Stimulated activated CD8-positive, alpha-beta memory T cell treated with anti-CD3 and anti-CD28 coated beads, Interleukin-12 subunit alpha, Interleukin-12 subunit beta, amount 100 ng/mL, for 24 hours (primary cell): ENCODE measurements at regions not wholly inside any gene's neighbourhood (a gene's known extent, or its start where the extent isn't known, plus 50 kb on each side); places are given as distances from the start of the nearest gene placed in this dataset.

Experiments
- DNase-seq: peaks from one replicate; pipeline ENCODE4 v3.0.0-alpha.2; 2020; ENCODE audit errors: extremely low read depth

DNA sequence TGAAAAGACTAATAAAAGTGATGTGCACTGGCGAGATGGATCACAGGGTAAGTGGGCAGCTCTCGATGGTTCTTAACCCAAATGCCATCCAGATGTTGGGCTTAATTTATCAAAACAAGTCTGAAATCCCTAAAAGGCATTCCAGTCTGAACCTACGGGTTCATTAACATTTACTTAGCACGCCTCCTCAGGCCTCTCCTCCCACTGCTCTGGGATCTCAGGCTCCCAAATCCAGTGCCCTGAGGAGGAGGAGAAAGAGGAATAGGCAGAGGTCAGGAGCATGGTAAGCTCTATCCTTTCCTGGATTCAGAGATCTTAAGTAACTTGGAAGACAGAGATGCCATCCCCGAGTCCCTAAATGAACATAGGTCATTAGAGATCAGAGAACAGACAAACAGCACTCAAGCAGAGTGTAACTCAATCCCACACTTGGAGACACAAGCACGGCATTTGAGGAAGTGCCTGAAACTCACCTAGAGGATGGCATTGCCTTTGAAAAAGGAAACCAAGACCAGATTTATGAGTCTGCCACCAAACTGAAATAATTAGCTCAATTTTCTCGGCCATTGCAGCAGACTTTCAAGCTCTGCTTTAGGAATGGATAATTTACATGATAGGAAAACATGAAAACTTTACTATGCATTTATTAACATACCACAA is 140.9 kb downstream of the CXCL12 start:
- DNase-seq = no peak

DNA sequence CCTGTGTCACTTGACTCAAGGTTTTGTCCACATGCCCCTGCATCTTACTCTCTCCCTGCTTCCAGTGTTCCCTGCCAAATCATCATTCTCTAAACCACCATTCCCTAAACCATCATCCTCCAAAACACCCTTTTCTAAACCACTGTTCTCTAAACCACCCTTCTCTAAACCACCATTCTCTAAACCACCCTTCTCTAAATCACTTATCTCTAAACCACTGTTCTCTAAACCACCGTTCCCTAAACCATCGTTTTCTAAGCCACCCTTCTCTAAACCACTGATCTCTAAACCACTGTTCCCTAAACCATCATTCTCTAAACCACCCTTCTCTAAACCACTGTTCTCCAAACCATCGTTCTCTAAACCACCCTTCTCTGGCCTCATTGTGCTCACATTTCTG is 142.1 kb downstream of the CXCL12 start:
- DNase-seq = no peak

DNA sequence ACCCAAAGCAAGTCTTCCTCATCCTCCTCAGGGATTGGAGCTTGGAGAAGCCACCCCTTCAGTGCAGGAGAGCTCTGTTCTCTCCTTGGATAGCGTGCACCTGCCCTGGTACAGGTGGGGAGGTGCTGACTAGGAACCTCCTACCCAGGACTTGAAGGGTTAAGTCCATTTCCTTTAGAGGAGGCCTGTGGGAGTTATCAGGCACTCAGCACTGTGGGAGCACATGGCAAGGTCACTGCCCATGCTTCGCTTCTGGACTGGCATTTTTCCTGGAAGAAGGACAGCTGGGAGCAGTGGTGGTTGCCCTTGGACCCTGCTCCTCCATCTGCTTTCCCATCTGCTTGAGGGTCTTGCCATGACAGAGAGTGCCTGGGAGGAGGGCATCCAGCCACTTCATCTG is 142.8 kb downstream of the CXCL12 start:
- no peak for DNase-seq

DNA sequence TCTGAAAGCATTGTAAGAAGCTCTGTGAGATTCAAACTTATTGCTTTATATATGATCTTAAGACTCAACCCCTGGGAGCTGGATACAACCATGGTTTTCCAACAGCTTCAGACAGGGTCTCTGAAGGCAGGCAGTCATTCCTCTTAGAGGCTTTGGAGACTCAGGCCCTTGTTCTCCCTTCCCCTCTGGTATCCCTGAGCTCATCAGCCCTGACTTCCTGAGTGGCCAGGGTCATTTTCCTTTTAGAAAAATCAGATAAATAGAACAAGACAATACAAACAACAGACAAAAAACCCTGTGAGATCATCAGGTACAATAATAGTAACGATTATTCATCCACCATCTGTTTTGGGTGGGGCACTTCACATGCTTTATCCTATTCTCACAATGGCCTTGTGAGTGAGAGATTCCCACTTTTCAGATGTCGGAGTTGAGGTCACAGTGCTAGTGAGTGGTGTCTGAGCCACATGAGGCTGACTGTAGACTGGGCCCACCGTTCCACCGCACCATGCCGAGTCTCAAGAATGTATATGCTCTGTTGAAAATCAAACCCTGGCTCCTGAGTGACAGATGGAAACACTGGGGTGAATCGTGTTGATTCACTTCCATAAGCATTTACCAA is 144.2 kb downstream of the CXCL12 start:
- DNase-seq = no peak

DNA sequence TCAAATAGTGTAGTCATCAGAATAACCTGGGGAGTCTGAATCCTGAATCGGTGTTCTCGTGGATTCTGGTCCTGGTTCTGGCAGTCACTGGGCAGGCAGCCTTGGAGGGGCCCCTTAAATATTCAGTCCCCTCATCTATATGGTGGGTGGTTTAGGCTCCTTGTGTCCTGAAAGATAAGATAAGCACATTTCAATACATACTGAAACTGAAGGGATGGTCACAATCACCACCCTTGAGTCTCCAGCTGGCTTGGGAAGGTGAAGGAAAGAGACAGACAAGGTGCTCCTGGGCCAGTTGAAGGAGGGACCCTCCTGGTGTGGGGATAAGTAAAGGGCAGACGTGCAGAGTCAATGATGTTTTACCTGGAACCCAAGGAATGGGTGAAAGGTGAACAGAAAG is 146.7 kb downstream of the CXCL12 start:
- DNase-seq = no peak

DNA sequence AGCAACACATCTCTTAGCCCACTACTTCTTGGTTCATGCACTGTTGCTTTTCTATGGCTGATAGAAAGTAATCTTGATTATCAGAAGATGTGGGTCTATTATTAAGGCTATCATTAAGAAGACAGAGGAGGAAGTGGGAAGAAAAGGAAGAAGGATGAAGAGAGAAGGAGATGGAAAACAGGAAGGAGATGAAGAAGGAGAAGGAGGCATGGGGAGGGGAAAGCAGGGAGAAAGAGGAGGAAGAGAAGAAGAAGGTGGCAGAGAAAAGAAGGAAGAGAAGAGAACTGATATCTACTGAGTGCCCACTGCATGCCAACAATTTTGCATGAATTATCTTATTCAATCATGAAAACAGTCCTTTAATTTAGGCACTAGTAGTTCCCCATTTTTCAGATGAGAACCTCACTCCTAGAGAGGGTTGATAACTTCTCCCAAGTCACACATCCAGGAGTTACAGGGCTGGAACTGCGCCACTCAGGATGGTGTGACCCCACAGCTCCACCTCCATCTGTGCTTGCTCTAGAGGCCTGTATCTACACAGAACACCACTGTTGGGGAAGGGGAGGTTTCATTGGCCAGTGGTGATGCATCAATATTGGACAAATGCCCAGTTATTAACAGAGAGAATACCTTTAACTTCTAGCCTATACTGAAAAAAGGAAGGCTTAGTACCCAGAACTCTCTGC is 147.4 kb downstream of the CXCL12 start:
- no peak for DNase-seq

DNA sequence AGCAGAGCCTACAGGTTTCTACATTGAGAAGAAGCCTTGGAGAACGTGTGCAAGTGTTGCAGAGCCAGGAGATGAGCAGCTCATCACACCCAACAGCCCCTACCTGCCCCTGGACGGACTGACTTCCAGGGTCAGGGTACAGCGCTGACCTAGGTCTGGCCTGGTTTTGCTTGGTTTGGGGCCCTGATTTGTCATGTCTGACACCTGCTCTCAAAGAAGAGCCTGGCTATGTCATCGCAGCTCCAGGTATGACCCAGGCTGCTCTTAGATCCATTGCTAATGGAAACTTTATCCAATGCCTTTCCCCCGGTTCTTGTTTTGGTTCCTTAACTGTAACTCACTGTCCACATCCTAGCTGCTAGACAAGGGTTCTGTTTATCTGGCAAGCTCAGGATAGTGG is 149.5 kb downstream of the CXCL12 start:
- DNase-seq = no peak

DNA sequence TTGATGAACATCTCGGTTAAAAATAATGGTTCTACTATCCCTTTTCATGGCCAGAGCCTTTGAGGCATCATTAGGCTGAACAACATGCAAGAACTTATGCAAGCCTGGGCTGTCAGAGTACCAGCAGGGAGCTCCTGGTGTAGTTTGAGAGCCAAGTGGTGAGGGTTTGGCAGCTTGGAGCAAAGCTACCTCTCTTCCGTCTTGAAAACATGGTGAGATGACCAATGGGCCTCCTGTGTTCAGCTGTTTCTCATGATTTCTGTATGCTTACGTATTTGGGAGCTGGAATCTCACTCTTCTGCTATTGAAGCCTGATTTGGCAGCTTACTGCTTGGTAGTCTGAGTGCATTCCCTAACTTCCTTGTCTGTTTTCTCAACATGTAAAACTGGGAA is 150.4 kb downstream of the CXCL12 start:
- DNase-seq = no peak

DNA sequence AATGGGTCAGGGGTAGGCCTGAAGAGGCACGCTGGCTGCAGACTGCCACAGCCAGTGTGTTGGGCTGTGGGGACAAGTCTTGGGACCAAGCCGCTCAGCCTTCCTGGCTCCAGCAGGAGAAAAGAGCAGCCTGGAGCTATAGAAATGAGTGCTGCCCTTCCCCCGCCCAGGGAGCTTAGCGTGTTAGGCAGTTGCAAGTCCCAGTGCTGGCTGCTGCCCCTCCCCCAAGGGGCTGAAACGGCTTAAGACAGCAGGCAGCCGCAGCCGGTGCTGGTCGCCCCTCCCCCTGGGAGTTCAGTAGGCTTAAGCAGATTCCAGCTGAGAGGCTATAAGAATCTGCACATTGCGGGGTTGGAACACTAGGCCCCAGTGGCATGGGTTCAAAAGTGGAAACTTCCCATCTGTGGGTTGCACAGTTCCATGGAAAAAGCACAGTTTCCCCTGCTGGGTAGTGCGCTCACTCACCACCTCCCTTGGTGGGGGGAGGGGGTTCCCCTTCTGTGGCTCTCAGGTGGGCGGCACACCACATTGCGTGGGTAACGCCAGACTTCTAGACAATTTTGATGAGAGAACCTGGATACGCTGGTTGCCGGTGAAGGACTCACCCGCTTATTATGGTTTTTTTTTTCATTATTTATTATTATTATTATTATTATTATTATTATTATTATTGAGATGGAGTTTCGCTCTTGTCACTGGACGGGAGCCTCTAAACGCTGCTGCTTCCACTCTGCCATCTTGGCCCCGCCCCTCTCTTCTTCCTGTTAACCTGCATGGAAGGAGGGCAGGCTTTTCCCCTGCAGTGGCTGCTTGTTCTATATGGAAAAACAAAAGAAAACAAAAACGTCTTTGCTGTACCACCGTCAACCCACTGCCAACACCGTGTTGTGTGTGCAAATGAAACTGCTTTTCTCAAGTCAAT is 151.1 kb downstream of the CXCL12 start:
- DNase-seq = no peak

DNA sequence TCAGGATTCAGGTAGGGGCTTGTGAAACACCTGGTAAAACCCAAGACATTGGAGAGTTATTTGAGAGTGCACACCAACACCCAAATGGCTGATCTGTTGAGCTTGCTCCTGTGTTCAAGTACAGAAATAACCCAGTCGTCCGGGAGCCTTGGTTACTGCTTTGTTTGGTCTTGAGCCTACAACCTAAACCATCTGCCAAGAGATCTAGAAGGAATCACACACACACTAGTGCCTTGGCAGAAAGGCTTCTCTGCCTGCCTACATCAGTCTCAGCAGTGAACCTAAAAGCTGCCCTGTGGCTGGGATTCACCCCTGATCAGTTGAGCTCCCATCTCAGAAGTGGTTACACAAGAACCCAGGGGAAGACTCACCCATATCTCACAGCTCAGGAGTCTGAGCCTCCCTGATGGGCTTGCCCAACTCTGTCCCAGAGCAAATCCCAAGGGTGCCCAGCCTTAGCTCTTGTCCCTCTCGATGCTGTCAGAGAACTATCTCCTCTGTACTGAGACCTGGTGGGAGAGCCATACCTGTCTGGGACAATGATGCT is 167.6 kb downstream of the CXCL12 start:
- no peak for DNase-seq

DNA sequence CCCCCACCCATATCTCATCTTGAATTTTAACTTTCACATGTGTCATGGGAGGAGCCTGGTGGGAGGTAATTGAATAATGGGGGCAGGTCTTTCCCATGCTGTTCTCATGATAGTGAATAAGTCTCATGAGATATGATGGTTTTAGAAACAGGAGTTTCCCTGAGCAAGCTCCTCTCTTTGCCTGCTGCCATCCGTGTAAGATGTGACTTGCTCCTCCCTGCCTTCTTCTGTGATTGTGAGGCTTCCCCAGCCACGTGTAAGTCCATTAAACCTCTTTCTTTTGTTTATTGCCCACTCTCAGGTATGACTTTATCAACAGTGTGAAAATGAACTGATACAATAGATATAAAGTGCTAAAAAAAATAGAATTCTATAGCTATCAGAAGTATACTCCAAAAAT is 168.8 kb downstream of the CXCL12 start:
- no peak for DNase-seq

DNA sequence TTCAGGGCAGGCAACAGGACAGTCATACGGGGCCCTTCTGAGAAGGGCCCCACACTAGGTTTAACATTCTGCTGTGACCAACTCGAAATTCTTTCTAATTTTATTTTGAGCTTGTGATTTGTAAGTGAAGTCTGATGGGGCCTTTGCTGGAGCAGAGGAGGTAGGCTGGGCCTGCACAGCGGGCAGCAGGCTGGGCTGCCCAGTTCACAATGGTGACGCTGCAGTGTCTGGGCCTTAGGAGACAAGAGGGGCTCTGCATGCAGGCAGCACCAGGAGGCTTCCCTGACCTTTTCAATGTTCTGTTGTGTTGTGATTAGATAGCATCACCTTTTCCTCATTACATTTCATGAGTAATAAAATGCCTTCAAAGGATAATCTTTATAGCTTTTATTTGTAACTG is 175.1 kb downstream of the CXCL12 start:
- no peak for DNase-seq

DNA sequence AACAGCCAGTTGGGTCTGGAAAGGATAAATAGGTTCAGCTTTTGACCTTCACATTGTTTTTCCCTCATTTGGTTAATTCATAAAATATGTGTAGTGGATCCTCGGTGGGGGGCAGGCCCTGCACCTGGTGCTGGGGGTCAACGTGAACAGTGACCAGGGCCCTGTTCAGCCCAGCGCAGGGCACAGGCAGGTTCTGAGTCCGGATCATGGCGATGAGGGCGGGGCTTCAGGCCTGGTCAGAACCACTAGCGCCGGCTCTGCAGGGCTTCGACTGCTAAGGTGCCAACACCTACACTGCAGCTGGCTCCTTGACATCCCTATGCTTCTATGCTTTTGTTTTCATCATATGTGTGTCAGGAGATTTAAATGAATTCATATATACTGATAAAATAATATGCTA is 177.7 kb downstream of the CXCL12 start:
- DNase-seq = no peak

DNA sequence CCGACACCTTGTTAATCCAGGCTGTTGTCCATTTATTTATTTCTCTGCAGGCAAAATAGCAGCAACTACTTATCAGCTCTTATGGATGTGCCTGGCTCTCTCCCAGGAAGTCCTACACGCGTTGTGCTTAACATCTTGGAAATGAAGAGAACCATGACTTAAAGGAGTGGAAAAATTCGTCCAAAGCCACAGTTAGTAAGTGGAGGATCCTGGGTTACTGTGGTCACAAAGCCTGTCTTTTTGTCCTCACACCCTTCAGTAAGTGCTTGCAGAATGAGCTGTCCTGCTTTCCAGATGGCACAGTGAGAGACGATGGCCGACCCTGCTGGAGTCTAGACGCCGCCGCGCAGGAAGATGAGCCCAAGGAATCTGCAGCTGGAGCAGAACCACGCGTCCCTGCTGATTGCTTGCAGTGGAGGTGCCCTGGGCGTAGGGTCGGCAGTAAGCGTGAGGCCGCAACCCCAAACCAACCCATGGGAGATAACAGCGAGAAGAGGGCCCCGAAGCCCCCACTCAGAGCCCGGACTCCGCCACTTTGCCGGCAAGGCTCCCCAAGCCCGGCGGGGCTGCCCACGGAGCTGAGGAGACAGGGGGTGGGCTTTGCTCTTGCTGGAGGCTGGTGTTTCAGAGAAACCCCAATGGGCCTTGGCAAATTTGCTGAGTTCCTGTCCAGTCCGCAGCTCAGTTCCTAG is 178.6 kb downstream of the CXCL12 start:
- DNase-seq = no peak

DNA sequence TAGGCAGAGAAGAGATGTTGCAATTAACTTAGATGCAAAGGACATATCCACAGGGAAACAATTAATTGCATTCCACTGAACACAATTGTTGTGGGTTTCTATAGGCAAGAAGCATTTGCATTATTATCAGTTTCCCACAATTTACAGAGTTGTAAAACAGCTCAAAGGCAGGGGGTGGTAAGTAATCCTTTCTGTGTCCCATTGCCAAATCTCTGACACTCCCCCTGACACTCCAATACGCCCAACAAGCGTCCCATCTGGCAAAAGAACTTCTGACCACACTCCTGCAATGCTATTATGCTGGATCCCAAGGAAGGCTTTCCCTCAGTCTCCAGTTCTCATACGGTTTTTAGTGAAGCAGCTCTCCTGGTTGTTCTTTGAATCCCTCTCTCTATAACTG is 179.8 kb downstream of the CXCL12 start:
- DNase-seq = no peak

DNA sequence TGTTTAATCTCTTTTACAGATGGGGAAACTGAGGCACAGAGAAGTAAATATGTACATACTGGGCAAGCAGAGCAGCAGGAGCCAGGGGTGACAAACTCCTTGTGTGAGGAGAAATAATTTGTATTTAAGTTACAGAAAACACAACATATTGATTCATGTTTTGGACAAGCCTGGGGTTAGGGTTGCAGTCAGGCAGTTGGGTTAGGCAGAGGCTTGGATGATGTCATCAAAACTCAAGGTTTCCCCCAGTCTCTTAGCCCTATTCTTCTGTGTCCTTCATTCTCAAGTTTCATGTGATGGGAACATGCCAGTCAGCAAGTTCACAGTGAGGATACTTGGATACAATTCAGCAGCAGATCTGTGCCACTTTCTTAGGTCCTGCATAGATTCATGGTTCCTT is 181.4 kb downstream of the CXCL12 start:
- DNase-seq = no peak

DNA sequence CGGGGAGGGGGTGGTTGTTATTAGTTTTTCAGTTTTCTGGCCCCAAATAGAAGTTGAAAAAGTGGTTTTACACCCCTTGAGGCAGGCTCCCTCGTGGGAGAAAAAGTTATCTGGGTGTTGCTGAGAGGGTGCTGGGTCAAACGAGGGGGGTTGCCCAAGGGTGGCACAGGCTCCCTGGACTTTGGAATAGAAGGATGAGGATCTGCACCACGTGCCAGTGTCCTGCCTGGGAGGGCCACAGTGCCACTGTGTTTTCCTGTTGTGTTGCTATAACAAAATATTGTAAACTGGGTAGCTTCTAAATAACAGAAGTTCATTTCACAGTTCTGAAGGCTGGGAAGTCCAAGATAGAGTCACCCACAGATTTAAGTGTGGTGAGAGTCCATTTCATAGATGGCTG is 181.9 kb downstream of the CXCL12 start:
- no peak for DNase-seq

DNA sequence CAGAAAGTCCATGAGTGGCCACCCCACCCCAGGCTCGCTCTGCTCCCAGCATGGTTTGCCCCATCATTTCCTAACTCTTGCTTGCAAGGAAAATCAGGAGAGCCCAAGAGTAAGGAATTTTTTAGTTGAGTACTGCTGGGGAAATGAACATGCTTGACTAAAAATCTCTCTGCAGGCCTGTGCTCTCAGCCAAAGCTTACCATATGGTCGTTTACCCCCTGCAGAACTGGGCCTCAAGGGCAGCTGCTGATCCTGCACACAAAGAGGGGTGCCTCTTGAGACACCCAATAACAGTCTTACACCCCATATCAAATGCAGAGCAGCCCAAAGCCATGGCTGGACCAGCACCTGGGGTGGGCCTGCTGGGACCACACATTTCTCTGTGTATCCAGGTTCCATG is 183.2 kb downstream of the CXCL12 start:
- no peak for DNase-seq

DNA sequence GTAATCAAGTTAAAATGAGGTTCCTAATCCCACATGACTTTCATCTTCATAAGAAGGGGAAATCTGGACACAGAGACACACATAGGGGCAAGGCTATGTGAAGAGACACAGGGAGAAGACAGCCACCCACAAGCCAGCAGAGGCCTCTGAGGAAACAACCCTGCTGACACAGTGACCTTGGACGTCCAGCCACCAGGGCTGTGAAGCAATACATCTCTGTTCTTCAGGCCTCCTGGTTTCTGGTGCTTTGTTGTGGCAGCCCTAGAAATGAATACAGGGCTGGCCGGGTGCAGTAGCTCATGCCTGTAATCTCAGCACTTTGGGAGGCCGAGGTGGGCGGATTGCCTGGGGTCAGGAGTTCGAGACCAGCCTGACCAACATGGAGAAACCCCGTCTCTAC is 183.9 kb downstream of the CXCL12 start:
- DNase-seq = no peak

DNA sequence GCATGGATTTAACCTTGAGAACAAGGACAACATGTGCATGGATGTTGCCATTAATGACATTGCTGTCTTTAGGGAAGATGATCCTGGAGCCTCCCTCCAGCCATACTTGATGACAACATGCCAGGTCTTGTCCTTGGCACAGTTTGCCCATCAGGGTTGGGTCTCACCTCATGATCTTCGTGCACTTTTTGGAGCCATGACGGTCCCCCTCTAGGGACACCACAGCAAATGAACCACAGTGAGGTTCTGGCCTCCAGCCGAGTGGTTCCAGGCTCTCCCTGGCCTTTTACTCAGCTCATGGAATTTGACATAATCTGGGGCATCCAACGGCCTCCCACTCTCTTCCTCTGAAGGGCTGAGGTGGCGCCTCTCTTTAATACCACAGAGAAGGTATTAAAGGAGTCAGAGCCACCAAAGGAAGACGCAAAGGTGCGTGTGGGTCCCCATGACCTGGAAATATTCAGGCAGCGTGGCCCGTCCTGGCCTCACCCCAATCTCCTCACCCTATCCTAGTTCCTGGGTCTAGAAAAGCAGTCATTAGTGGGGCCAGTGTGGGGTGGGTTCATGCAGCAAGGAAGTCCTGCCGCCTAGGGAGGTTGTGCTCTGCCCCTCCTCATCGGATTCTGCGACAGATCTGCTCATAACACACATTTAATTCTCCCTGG is 184.8 kb downstream of the CXCL12 start:
- DNase-seq = no peak

DNA sequence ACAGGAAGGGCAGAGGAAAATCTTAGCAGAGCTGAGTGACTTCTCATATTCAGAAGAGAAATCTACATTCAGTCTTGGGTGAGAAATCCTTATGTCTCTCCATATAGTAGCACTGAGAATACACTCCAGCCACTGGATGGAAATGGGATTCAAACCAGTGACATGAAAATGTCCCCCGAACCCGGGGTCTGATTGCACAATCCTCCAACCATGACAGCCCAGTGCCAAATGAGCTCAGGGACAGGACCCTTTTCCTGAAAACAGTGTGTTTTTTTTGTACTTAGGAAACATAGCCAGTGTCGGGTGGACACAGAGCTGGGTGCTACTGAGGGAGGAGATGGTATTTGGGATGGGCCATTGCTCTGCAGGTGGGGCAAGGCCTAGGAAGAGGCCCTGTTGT is 185.6 kb downstream of the CXCL12 start:
- no peak for DNase-seq
